Stimulated activated CD8-positive, alpha-beta memory T cell treated with anti-CD3 and anti-CD28 coated beads, Interleukin-15, amount 100 ng/mL, for 48 hours (primary cell): ENCODE measurements at regions not wholly inside any gene's neighbourhood (a gene's known extent, or its start where the extent isn't known, plus 50 kb on each side); places are given as distances from the start of the nearest gene placed in this dataset.
A peak's percentile ranks its signal among the peaks of the same experiment; 100 is the strongest.

ENCODE experiments used
- DNase-seq, 2 donors: peaks; one replicate each; pipeline ENCODE4 v3.0.0-alpha.2; 2020; ENCODE audit warnings: low read depth in 2 of 2

- DNase-seq = no peak
These were observed 74.5 kb upstream of the GGTLC1 start for GRCh38 chr20:24063100-24063499.

- no peak for DNase-seq
These were observed 72.4 kb upstream of the GGTLC1 start for GRCh38 chr20:24060851-24061590.

GRCh38 chr20:24059174-24059573 is 70.6 kb upstream of the GGTLC1 start:
- no peak for DNase-seq

- DNase-seq = no peak
These were observed 67.9 kb upstream of the GGTLC1 start for GRCh38 chr20:24056491-24056890.

GRCh38 chr20:24052599-24053275 is 64.2 kb upstream of the GGTLC1 start:
- no peak for DNase-seq

GRCh38 chr20:24051160-24051559 is 62.6 kb upstream of the GGTLC1 start:
- no peak for DNase-seq

- no peak for DNase-seq
These were observed 61.5 kb upstream of the GGTLC1 start for GRCh38 chr20:24050119-24050518.

GRCh38 chr20:24049081-24049480 is 60.5 kb upstream of the GGTLC1 start:
- DNase-seq = no peak

- no peak for DNase-seq
These were observed 59.5 kb upstream of the GGTLC1 start for GRCh38 chr20:24048024-24048611.

GRCh38 chr20:24046888-24047287 is 58.3 kb upstream of the GGTLC1 start:
- DNase-seq = no peak

GRCh38 chr20:24045621-24046318 is 57.2 kb upstream of the GGTLC1 start:
- peak in 1 of 2 donors; percentile 8 for DNase-seq

GRCh38 chr20:24043294-24043693 is 54.7 kb upstream of the GGTLC1 start:
- DNase-seq = no peak

- DNase-seq = no peak
These were observed 54.1 kb upstream of the GGTLC1 start for GRCh38 chr20:24042646-24043045.

- DNase-seq = no peak
These were observed 52.4 kb upstream of the GGTLC1 start for GRCh38 chr20:24040896-24041459.

GRCh38 chr20:24039196-24039595 is 50.6 kb upstream of the GGTLC1 start:
- DNase-seq = no peak
